Activated T-cell treated with anti-CD3 and anti-CD28 coated beads, Interleukin-2, amount 50 U/mL, for 4 hours (primary cell): ENCODE measurements at regions not wholly inside any gene's neighbourhood (a gene's known extent, or its start where the extent isn't known, plus 50 kb on each side); places are given as distances from the start of the nearest gene placed in this dataset.
"Not testable (repeated sequence)": the region's sequence is repeated elsewhere in the genome, so short reads cannot be mapped to it uniquely, and the experiment has no call there.

Experiments
- ATAC-seq, 2 donors: fragments of 200-7000 bp; cut with Tn5 transposase; one replicate each; pipeline ENCODE4 v1.10.0; 2021
- DNase-seq: peaks from one replicate; pipeline ENCODE4 v3.0.0-alpha.2; 2020
- H3K27me3 Mint-ChIP-seq: one replicate; pipeline ENCODE4 v1.8.0; 2021; ENCODE audit warnings: low read depth, mixed read lengths
- H3K36me3 Mint-ChIP-seq: one replicate; pipeline ENCODE4 v1.8.0; 2022; ENCODE audit warnings: mixed read lengths; ENCODE audit not compliant: insufficient read depth
- H3K4me1 Mint-ChIP-seq: one replicate; pipeline ENCODE4 v1.8.0; 2021; ENCODE audit warnings: low read depth, mixed read lengths
- H3K4me3 Mint-ChIP-seq: one replicate; pipeline ENCODE4 v1.8.0; 2021; ENCODE audit warnings: mild to moderate bottlenecking, moderate library complexity, mixed read lengths
- H3K9me3 Mint-ChIP-seq: one replicate; pipeline ENCODE4 v1.8.0; 2021; ENCODE audit warnings: mixed read lengths

DNA sequence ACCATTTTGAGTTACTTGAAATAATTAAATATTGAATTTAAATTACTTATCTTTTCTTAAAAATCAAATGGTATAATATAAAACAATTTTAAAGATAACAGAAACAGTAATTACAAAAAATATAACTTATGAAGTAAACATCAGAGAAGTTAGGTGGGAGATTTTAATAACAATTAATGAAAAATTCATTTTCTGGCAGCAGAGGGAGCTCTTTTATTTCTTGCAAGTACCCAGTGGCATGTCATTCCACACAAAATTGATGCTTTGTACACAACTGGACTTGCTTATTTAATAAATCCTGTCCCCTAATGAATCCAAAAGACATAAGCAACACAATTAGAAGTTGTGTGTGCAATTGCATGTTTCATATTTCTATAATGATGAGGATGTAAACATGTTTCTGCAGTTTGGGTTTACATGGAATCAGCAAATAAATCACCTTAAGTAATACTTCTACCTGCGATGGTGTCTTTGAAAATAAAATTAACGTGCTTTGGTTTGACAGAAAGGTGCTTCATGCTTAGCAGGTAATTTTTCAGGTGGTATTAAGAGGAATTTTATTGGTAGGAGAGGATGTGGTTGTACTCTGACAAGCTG, 861.3 kb downstream of the ZPLD1 start:
- no peaks in the 10 kb centered on the region for H3K36me3 Mint-ChIP-seq
- H3K9me3 Mint-ChIP-seq, result no peaks in the 10 kb centered on the region
- ATAC-seq (no peak), DNase-seq (no peak)
- no peaks in the 10 kb centered on the region for H3K27me3 Mint-ChIP-seq
- H3K4me3 Mint-ChIP-seq, result no peak overlapping the region
- H3K4me1 Mint-ChIP-seq, result no peaks in the 10 kb centered on the region

GRCh38 chr3:103297502-103297901, 862.7 kb downstream of the ZPLD1 start:
- not testable (repeated sequence) for H3K27me3 Mint-ChIP-seq, H3K9me3 Mint-ChIP-seq, DNase-seq, ATAC-seq, H3K36me3 Mint-ChIP-seq, H3K4me3 Mint-ChIP-seq, H3K4me1 Mint-ChIP-seq

- Mint-ChIP-seq H3K4me3 (no peak overlapping the region), H3K4me1 (no peaks in the 10 kb centered on the region), H3K36me3 (no peaks in the 10 kb centered on the region), H3K27me3 (no peaks in the 10 kb centered on the region), H3K9me3 (peaks cover 6% of the 10 kb centered on the region)
- DNase-seq (no peak), ATAC-seq (no peak)
Observed at GRCh38 chr3:103306104-103306503, 871.3 kb downstream of the ZPLD1 start.

GRCh38 chr3:103308921-103309320, 874.1 kb downstream of the ZPLD1 start:
- no peaks in the 10 kb centered on the region for H3K4me1 Mint-ChIP-seq
- no peak for DNase-seq
- ATAC-seq, result no peak
- peaks cover 2% of the 10 kb centered on the region for H3K9me3 Mint-ChIP-seq
- H3K4me3 Mint-ChIP-seq, result no peak overlapping the region
- H3K36me3 Mint-ChIP-seq, result no peaks in the 10 kb centered on the region
- H3K27me3 Mint-ChIP-seq, result no peaks in the 10 kb centered on the region

GRCh38 chr3:103319912-103320311, 885.1 kb downstream of the ZPLD1 start:
- Mint-ChIP-seq H3K36me3 (no peaks in the 10 kb centered on the region), H3K9me3 (peaks cover 5% of the 10 kb centered on the region), H3K4me3 (no peak overlapping the region), H3K4me1 (no peaks in the 10 kb centered on the region), H3K27me3 (no peaks in the 10 kb centered on the region)
- DNase-seq (no peak), ATAC-seq (no peak)

GRCh38 chr3:103337179-103337845, 902.5 kb downstream of the ZPLD1 start:
- H3K4me3 Mint-ChIP-seq, result no peak overlapping the region
- no peaks in the 10 kb centered on the region for H3K36me3 Mint-ChIP-seq
- no peaks in the 10 kb centered on the region for H3K4me1 Mint-ChIP-seq
- H3K9me3 Mint-ChIP-seq, result no peaks in the 10 kb centered on the region
- no peaks in the 10 kb centered on the region for H3K27me3 Mint-ChIP-seq
- ATAC-seq (no peak), DNase-seq (no peak)

GRCh38 chr3:103341078-103341606, 906.3 kb downstream of the ZPLD1 start:
- Mint-ChIP-seq H3K9me3 (no peaks in the 10 kb centered on the region), H3K27me3 (no peaks in the 10 kb centered on the region), H3K4me3 (no peak overlapping the region), H3K4me1 (no peaks in the 10 kb centered on the region), H3K36me3 (no peaks in the 10 kb centered on the region)
- DNase-seq, result no peak
- ATAC-seq, result no peak

DNA sequence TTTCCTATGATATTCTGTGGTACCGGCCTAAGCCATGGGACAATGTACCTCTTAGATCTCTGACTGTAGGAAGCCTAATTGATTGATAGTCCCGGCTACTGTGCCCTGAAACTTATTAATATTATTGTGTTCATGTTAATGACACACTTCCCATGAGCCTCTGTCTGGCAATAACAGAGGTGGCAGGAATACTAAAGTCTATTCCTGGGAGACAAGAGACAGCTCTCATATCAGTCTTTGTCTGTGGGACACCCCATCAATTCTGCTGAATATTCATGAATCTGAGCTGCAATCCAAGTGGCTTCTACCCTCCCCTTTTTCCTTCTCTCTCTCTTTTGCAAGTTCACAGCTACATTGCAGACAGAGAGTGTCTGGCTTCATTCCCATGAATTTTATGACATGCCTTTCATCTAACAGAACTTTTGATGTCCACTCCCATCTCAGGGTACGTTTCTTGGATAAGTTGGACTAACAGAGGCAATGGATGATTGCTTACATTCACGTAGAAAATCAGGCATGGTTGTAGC, 907.5 kb downstream of the ZPLD1 start:
- Mint-ChIP-seq H3K9me3 (no peaks in the 10 kb centered on the region), H3K4me1 (no peaks in the 10 kb centered on the region), H3K36me3 (no peaks in the 10 kb centered on the region), H3K27me3 (no peaks in the 10 kb centered on the region), H3K4me3 (no peak overlapping the region)
- DNase-seq (no peak), ATAC-seq (no peak)

DNA sequence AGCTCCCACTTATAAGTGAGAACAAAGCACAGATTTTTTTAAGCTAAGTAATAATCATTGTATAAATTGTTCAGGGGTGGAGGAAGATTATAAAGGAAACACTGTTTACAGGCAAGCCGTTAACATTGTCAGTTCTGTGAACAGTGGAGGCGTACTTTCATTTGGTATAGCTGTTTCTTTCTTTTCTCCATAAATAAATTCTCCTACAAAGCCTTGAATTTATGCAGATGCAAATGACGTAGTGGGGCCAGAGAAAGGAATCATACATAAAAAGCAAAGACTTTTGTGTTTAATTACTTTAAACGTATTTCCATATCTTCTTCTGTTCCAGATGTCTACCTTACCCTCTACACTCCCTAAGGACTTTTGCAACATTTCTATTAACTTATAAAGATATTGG, 914.9 kb downstream of the ZPLD1 start:
- H3K27me3 Mint-ChIP-seq, result no peaks in the 10 kb centered on the region
- H3K36me3 Mint-ChIP-seq, result no peaks in the 10 kb centered on the region
- H3K4me3 Mint-ChIP-seq, result no peak overlapping the region
- ATAC-seq, result no peak
- H3K9me3 Mint-ChIP-seq, result no peaks in the 10 kb centered on the region
- no peak for DNase-seq
- no peaks in the 10 kb centered on the region for H3K4me1 Mint-ChIP-seq

DNA sequence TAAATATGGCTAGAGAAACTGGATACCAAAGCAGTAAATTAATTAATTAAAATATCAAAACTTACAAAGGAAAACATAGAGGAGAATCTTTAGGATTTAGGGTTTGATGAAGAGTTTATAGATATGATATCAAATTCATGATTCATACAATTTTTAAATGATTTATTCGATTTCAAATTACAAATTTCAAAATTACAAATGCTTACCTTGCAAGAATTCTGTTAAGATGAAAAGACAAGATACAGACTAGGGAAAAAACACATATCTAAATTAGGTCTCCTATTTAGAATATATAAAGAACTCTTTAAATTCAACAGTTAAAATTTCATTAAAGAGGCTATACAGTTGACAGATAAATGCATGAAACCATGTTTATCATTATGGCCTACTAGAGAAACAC, 930.7 kb downstream of the ZPLD1 start:
- ATAC-seq (no peak), DNase-seq (no peak)
- Mint-ChIP-seq H3K9me3 (no peaks in the 10 kb centered on the region), H3K27me3 (no peaks in the 10 kb centered on the region), H3K4me1 (no peaks in the 10 kb centered on the region), H3K36me3 (no peaks in the 10 kb centered on the region), H3K4me3 (no peak overlapping the region)

DNA sequence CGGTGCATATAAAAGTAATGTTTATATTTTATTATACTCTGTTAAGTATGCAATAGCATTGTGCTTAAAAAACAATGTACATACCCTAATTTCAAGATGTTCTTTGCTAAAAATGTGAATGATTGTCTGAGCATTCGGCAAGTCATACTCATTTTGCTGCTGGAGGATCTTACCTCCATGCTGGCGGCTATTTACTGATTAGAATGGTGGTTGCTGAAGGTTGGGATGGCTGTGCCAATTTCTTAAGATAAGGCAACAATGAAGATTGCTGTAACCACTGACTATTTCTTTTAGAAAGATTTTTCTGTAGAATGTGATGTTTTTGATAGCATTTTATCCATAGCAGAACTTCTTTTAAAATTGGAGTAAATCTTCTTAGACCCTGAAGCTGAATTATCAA, 932.7 kb downstream of the ZPLD1 start:
- Mint-ChIP-seq H3K4me3 (no peak overlapping the region), H3K9me3 (no peaks in the 10 kb centered on the region), H3K27me3 (no peaks in the 10 kb centered on the region), H3K36me3 (no peaks in the 10 kb centered on the region), H3K4me1 (no peaks in the 10 kb centered on the region)
- ATAC-seq (no peak), DNase-seq (no peak)

DNA sequence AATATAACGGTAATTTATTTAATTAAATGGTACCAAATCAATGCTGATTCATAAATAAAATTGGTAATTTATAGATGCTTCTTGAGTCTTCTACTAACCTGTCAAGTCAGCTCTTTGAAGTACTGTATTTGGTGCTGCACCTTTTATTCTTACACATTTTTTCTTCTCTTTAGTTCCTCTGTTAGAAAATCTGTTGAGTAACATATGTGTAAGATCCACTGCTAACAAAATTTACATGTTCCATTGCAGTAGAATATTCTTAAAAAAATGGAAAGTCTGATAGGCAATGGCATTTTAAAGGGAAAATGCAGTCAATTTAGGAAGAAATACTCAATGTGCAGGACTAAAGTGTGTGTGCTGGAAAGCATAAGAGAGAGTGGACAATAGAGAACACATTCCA, 936.6 kb downstream of the ZPLD1 start:
- no peak overlapping the region for H3K4me3 Mint-ChIP-seq

DNA sequence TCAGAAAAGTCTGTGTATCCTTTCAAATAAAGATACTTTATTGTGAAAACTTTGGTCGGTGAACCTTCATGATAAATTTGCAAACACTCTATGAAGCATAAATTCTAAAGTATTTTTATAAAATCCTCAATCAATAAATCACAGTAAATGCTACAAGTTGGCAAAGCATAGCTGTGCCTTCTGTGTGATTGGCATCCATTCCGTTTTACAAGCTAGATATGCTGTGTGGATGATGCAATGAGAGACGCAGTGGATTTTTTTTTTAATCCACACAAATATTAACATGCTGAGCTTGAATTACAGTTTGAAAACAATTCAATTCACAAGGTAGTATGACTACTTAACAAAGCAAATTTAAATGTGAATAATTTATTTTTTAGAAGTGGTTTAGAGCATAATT, 937.2 kb downstream of the ZPLD1 start:
- no peak for DNase-seq
- Mint-ChIP-seq H3K4me3 (no peak overlapping the region), H3K9me3 (peaks cover 6% of the 10 kb centered on the region), H3K27me3 (no peaks in the 10 kb centered on the region), H3K4me1 (no peaks in the 10 kb centered on the region), H3K36me3 (no peaks in the 10 kb centered on the region)
- ATAC-seq, result no peak

More for the DNA sequence above, 936.6 kb downstream of the ZPLD1 start:
- ATAC-seq, result no peak
- no peaks in the 10 kb centered on the region for H3K4me1 Mint-ChIP-seq
- peaks cover 5% of the 10 kb centered on the region for H3K9me3 Mint-ChIP-seq
- no peaks in the 10 kb centered on the region for H3K36me3 Mint-ChIP-seq
- no peak for DNase-seq
- no peaks in the 10 kb centered on the region for H3K27me3 Mint-ChIP-seq

GRCh38 chr3:103380391-103380790, 945.6 kb downstream of the ZPLD1 start:
- no peaks in the 10 kb centered on the region for H3K4me1 Mint-ChIP-seq
- peaks cover 9% of the 10 kb centered on the region for H3K9me3 Mint-ChIP-seq
- H3K27me3 Mint-ChIP-seq, result no peaks in the 10 kb centered on the region
- no peak for DNase-seq
- no peaks in the 10 kb centered on the region for H3K36me3 Mint-ChIP-seq
- no peak for ATAC-seq
- H3K4me3 Mint-ChIP-seq, result no peak overlapping the region
